Esophagus squamous epithelium (tissue), 5 donors: ENCODE measurements at regions not wholly inside any gene's neighbourhood (a gene's known extent, or its start where the extent isn't known, plus 50 kb on each side); places are given as distances from the start of the nearest gene placed in this dataset.
"Not testable (repeated sequence)": the region's sequence is repeated elsewhere in the genome, so short reads cannot be mapped to it uniquely, and the experiment has no call there.

Source experiments
- DNase-seq: peaks from one replicate; lab custom pipeline; 2025; lab: John Stamatoyannopoulos, UW
- H3K27ac ChIP-seq, 4 donors: fragments of 200-600 bp; sonication (generic); one replicate each; pipeline ENCODE4 v1.5.1; 2016 to 2019; ENCODE audit warnings: mild to moderate bottlenecking in 1 of 4
- H3K27me3 ChIP-seq, 4 donors: fragments of 200-600 bp; sonication (generic); 1 replicate in 3 of 4; 2 replicates in 1 of 4; pipeline versions ENCODE4 v1.5.1 to v1.6.0; 2017 to 2021; ENCODE audit warnings: antibody characterized with exemption in 1 of 4
- H3K36me3 ChIP-seq, 3 donors: fragments of 200-600 bp; sonication (generic); one replicate each; pipeline ENCODE4 v1.5.1; 2016 to 2019
- H3K4me1 ChIP-seq, 3 donors: fragments of 200-600 bp; sonication (generic); one replicate each; pipeline ENCODE4 v1.5.1; 2017 to 2019
- H3K4me3 ChIP-seq, 4 donors: fragments of 200-600 bp; sonication (generic); 1 replicate in 3 of 4; 2 replicates in 1 of 4; pipeline ENCODE4 v1.5.1; 2016 to 2019; ENCODE audit warnings: mild to moderate bottlenecking in 2 of 4, moderate library complexity in 1 of 4
- H3K9me3 ChIP-seq, 3 donors: fragments of 200-600 bp; sonication (generic); one replicate each; pipeline ENCODE4 v1.5.1; 2016 to 2019
- POLR2A ChIP-seq, 4 donors: fragments of 450-650 bp; IDR thresholded peaks; one replicate each; pipeline ENCODE4 v1.6.1; 2017; ENCODE audit warnings: antibody characterized with exemption in 4 of 4, mild to moderate bottlenecking in 4 of 4, moderate library complexity in 3 of 4
- WGBS, 2 donors: methylation state at CpG; one replicate each; pipeline ENCODE4 v1.1.5; 2018; 5-methylcytosine and 5-hydroxymethylcytosine counted together
- intact Hi-C: fragments of 100-400 bp; cut with DNase I; formaldehyde crosslinking; loops from one replicate; pipeline ENCODE4 v1.15.0; 2022
- TF ChIP-seq, protein P1 (sequence below), 6 experiments: fragments of 450-650 bp in 4 of 6; fragments of 200-600 bp in 2 of 6; sonication (generic) in 2 of 6; IDR thresholded peaks; one replicate each; pipeline ENCODE4 v1.5.1; 2016 to 2019; ENCODE audit warnings: antibody characterized with exemption in 6 of 6, mild to moderate bottlenecking in 4 of 6, moderate library complexity in 4 of 6
- donor health status: DM: yes; HTN: yes; CAD: no.

DNA sequence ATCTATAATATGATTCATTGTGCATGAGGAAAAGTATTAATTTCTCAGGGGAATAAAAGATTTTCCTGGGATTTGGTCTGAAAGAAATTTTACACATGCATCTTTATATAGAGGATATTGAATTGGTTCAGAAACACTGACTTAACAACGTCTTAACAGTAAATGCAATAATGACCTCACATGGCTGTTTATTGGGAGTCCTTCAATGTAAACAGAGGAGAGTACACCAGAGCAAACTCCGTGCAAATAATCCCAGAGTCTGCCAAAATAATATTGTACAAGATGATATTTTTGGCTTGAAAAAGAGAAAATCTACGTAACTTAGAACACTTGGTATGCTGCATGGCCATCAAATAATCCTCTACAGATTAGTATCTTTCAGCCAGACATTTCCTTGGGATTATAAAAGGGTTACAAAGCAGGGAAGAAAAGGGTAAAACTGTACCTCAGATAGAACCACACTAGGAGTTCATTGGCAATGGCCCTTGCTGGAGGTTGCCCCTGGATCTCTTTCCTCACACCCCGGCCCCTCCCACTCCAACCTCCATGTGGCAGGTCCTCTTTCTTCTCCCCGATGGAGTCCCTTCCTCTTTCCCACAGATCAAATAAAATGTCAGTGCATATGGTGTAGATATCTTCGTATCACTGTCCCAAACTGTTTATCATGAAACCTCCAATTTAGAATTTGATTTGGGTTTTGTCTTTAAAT is 196.4 kb downstream of the EVX1 start:
- no peaks in the 10 kb centered on the region for H3K36me3 ChIP-seq
- H3K4me1 ChIP-seq, result no peaks in the 10 kb centered on the region
- intact Hi-C loops, result no loop called here
- 55 to 62% methylated on average over 6 of the region's 6 CpGs for WGBS, 2 donors
- H3K27me3 ChIP-seq, result peaks cover 0 to 8% (median 0%) of the 10 kb centered on the region in 4 donors
- no peaks in the 10 kb centered on the region for H3K9me3 ChIP-seq
- no peak overlapping the region for H3K4me3 ChIP-seq
- no peak overlapping the region for H3K27ac ChIP-seq
- TF ChIP-seq, protein P1, sequence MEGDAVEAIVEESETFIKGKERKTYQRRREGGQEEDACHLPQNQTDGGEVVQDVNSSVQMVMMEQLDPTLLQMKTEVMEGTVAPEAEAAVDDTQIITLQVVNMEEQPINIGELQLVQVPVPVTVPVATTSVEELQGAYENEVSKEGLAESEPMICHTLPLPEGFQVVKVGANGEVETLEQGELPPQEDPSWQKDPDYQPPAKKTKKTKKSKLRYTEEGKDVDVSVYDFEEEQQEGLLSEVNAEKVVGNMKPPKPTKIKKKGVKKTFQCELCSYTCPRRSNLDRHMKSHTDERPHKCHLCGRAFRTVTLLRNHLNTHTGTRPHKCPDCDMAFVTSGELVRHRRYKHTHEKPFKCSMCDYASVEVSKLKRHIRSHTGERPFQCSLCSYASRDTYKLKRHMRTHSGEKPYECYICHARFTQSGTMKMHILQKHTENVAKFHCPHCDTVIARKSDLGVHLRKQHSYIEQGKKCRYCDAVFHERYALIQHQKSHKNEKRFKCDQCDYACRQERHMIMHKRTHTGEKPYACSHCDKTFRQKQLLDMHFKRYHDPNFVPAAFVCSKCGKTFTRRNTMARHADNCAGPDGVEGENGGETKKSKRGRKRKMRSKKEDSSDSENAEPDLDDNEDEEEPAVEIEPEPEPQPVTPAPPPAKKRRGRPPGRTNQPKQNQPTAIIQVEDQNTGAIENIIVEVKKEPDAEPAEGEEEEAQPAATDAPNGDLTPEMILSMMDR (IDR thresholded peaks at IDR 0.05), result no peak
- TF ChIP-seq POLR2A (IDR thresholded peaks at IDR 0.05), result no peak
- no peak for DNase-seq

DNA sequence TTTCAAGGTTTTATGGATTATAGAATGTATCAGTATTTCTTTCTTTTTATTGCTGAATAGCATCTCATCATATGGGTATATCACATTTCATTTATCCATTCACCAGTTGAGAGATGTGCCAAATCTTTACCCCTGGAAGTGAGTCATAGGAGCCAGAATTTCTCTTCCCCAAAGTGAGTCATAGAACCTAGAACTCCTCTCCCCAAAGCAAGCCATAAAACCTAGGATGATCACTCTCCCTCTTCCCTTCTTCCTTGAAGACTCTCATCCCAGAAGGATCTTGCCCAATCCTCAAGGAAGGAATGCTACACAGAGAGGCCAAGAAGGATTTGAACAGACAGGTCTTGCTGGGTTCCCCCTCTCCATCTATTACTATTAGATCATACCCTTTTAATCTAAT is 199.9 kb downstream of the EVX1 start:
- H3K4me1 ChIP-seq, result no peaks in the 10 kb centered on the region
- TF ChIP-seq POLR2A (IDR thresholded peaks at IDR 0.05), result no peak
- TF ChIP-seq, protein P1 (IDR thresholded peaks at IDR 0.05), result no peak
- intact Hi-C loops, result no loop called here
- DNase-seq, result no peak
- H3K36me3 ChIP-seq, result no peaks in the 10 kb centered on the region
- H3K27me3 ChIP-seq, result peaks cover 0 to 9% (median 0%) of the 10 kb centered on the region in 4 donors
- H3K9me3 ChIP-seq, result no peaks in the 10 kb centered on the region
- H3K27ac ChIP-seq, result no peak overlapping the region
- no peak overlapping the region for H3K4me3 ChIP-seq

DNA sequence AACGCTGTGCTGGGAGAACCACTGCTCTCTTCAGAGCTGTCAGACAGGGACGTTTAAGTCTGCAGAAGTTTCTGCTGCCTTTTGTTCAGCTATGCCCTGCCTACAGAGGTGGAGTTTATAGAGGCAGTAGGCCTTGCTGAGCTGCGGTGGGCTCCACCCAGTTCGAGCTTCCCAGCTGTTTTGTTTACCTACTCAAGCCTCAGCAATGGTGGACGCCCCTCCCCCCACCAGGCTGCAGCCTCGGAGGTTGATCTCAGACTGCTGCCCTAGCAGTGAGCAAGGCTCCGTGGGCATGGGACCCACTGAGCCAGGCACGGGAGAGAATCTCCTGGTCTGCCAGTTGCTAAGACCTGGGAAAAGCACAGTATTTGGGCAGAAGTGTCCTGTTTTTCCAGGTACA is 206.4 kb downstream of the EVX1 start:
- H3K4me3 ChIP-seq, H3K36me3 ChIP-seq, DNase-seq, H3K27ac ChIP-seq, H3K4me1 ChIP-seq, intact Hi-C loops, H3K9me3 ChIP-seq: not testable (repeated sequence)
- 0 to 35% methylated on average over 1 to 4 of the region's 8 CpGs for WGBS, 2 donors
- peaks cover 0 to 14% (median 0%) of the 10 kb centered on the region in 4 donors for H3K27me3 ChIP-seq

DNA sequence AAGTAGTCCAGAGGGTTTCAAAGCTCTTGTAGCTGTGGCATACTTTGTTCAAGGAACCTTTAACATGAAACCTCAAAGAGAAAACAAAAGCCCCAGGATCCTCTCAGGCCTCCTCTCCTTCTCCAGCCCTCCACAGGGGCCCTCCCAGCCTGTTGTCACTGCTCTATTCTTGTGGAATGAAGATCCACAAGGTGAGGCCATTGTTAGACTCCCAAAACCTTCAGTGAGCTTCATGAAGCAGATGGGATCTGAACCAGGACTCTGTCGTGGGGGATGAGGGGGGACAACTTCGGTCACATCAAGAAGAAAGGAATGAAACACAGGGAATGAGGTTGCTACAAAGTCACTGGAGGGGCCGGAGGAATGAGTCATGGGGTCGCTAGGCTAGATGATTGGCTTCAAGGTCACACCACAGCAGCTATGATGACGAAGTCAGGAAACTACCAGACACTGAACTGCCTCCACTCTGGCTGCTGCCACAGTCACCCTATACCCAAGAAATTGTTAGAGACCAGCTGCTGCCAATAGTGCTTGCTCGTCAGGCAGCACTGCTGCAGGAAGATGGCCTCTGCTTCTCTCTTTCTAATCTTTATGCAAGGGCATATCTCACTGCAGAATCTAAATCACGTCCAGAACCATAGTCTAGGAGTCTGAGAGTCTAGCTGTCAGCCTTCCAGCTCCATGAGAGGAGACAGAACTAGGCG is 208.8 kb downstream of the HIBADH start:
- intact Hi-C loops, result no loop called here
- H3K4me1 ChIP-seq, result no peaks in the 10 kb centered on the region
- no peaks in the 10 kb centered on the region for H3K36me3 ChIP-seq
- no peak overlapping the region for H3K4me3 ChIP-seq
- H3K27ac ChIP-seq, result no peak overlapping the region
- 63 to 66% methylated on average over 5 to 7 of the region's 8 CpGs for WGBS, 2 donors
- H3K27me3 ChIP-seq, result peaks cover 0 to 11% (median 0%) of the 10 kb centered on the region in 4 donors
- TF ChIP-seq POLR2A (IDR thresholded peaks at IDR 0.05), result no peak
- TF ChIP-seq, protein P1 (IDR thresholded peaks at IDR 0.05), result no peak
- H3K9me3 ChIP-seq, result no peaks in the 10 kb centered on the region
- DNase-seq, result no peak

DNA sequence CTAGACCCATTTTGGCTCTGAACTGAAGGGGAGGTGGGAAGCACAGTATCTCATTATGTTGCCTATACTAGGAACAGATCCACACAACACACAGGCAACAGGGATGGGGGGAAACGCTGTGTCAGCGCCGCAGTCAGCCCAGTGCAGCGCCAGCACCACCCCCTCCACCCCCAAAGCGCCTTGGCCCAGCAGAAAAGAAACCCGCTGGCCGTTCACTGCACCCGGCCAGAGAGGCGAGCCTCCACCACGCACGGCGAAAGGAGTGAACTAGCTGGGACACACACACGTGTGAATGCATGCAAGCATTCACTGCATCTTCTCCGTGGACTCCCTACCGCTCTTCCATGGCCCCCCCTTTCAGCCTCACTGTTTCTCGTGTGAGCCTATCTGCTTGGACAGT is 205.6 kb downstream of the HIBADH start:
- WGBS, 2 donors, result 93% methylated on average over 6 of the region's 16 CpGs; no CpG with 5 or more reads in 1 of the 2 donors
- H3K4me3 ChIP-seq, H3K36me3 ChIP-seq, H3K27ac ChIP-seq, DNase-seq, H3K4me1 ChIP-seq, H3K9me3 ChIP-seq, intact Hi-C loops, H3K27me3 ChIP-seq: not testable (repeated sequence)

DNA sequence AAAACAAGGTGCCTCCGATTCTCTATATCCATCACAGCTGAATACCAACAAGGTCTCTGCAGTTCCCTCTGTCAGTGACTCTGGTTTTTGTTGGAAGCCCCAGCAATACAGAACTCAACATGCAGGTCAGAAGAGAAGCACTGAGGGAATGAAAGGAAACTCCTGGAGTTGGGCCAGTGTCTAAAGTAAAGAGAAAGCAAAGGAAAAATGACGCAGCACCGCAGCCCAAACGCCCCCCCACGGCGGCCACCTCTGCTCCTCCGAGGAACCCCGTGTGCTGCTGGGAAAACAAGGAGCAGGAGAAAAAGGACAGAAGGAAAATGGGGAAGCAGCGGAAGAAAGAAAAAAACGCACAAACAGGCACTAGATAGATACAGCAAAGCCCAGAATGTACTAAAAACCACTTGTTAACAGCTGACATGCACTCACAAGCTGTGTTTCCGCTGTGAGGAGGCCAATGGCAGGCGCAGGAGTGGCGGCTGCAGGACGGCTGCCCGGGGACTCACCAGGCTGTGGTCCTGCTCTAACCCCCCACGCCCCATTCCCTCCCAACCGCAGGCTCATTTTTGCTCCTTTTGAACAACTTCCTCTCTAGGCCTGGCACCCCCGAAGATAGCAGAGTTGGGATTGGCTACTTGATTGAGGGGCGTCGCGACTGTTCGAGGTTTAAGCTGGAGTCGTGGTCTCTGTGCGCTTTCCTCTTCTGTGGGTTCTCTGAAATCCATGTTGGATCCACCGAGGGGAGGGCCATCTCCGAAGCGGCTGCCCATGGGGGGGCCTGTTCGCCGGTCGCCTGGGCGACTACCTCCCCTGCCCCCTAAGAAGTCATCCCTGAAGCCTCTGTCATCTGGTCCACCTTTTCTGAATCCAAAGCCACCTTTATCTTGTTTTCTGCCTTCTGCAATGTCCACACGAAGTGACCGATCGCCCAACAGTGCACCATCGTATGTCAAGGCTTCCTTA is 204.8 kb downstream of the HIBADH start:
- H3K27ac ChIP-seq, intact Hi-C loops, H3K9me3 ChIP-seq, H3K36me3 ChIP-seq, H3K27me3 ChIP-seq, H3K4me3 ChIP-seq, DNase-seq, H3K4me1 ChIP-seq: not testable (repeated sequence)
- 83% methylated on average over 22 to 23 of the region's 35 CpGs for WGBS, 2 donors
